OCI-LY7 (cell line): ENCODE measurements at regions not wholly inside any gene's neighbourhood (a gene's known extent, or its start where the extent isn't known, plus 50 kb on each side); places are given as distances from the start of the nearest gene placed in this dataset.

Experiments
- BruUV-seq: library from RNA; stranded (reverse); fragments of 400-500 nt; replicated peaks from 2 replicates; lab custom pipeline; 2021; lab: Mats Ljungman, UMichigan
- CTCF ChIA-PET: fragments of 300-600 bp; sonication (Branson Sonifier 250); formaldehyde crosslinking; loops from one replicate; lab custom pipeline; 2022; ENCODE audit warnings: antibody characterized with exemption; ENCODE audit not compliant: unreplicated experiment; lab: Charles Lee
- POLR2A ChIA-PET: fragments of 300-600 bp; sonication (Branson Sonifier 250); formaldehyde crosslinking; loops from one replicate; lab custom pipeline; 2022; ENCODE audit warnings: antibody characterized with exemption; lab: Charles Lee
- DNase-seq: peaks from one replicate; pipeline ENCODE4 v3.0.0-alpha.2; 2015; ENCODE audit warnings: low spot score
- H2AFZ ChIP-seq: fragments of 200-600 bp; sonication (generic), shearing (Covaris generic); 2 replicates; pipeline ENCODE4 v1.6.1; 2014; ENCODE audit warnings: mild to moderate bottlenecking, antibody characterized with exemption, low read length, moderate library complexity
- H3K27ac ChIP-seq: fragments of 200-600 bp; sonication (generic); 2 replicates; pipeline ENCODE4 v1.5.1; 2014; ENCODE audit warnings: mixed run types, low read depth, mild to moderate bottlenecking, moderate library complexity, low read length, inconsistent platforms; ENCODE audit not compliant: poor library complexity, severe bottlenecking
- H3K36me3 ChIP-seq: fragments of 200-600 bp; sonication (generic); 2 replicates; pipeline ENCODE4 v1.6.1; 2014; ENCODE audit warnings: mild to moderate bottlenecking, antibody characterized with exemption, low read length, moderate library complexity, mixed read lengths; ENCODE audit not compliant: insufficient read depth
- H3K4me1 ChIP-seq: fragments of 200-600 bp; sonication (generic); 2 replicates; pipeline ENCODE4 v1.5.1; 2014; ENCODE audit warnings: mild to moderate bottlenecking, low read length; ENCODE audit not compliant: insufficient read depth, poor library complexity, severe bottlenecking
- H3K4me2 ChIP-seq: fragments of 200-600 bp; sonication (generic); 2 replicates; pipeline ENCODE4 v1.6.1; 2014; ENCODE audit warnings: mild to moderate bottlenecking, low read length
- H3K4me3 ChIP-seq: fragments of 200-600 bp; sonication (generic); 2 replicates; pipeline ENCODE4 v1.5.1; 2014; ENCODE audit warnings: mild to moderate bottlenecking, low read depth, low read length; ENCODE audit not compliant: poor library complexity, severe bottlenecking
- H3K79me2 ChIP-seq: fragments of 200-600 bp; sonication (generic); 2 replicates; pipeline ENCODE4 v1.6.1; 2016; ENCODE audit warnings: low read depth, mild to moderate bottlenecking, low read length, moderate library complexity, mixed read lengths; ENCODE audit not compliant: insufficient read depth
- H3K9me2 ChIP-seq: fragments of 200-600 bp; sonication (generic); 2 replicates; pipeline ENCODE4 v1.6.1; 2016; ENCODE audit warnings: mild to moderate bottlenecking, low read length, mixed read lengths; ENCODE audit not compliant: insufficient read depth
- H3K9me3 ChIP-seq: fragments of 200-600 bp; sonication (generic); 2 replicates; pipeline ENCODE4 v1.6.1; 2014; ENCODE audit warnings: mild to moderate bottlenecking, mixed run types, low read length, mixed read lengths
- H4K20me1 ChIP-seq: fragments of 200-600 bp; sonication (generic); 2 replicates; pipeline ENCODE4 v1.6.1; 2014; ENCODE audit warnings: mild to moderate bottlenecking, antibody characterized with exemption, low read length, moderate library complexity, mixed read lengths; ENCODE audit not compliant: insufficient read depth
- CTCF ChIP-seq: fragments of 200-600 bp; sonication (generic); conservative IDR thresholded peaks from 2 replicates; pipeline ENCODE4 v1.5.1; 2014; ENCODE audit warnings: mild to moderate bottlenecking, antibody characterized with exemption, low read length, moderate library complexity, mixed read lengths
- EZH2phosphoT487 ChIP-seq: fragments of 200-600 bp; sonication (generic); IDR thresholded peaks from 2 replicates; pipeline ENCODE4 v1.6.1; 2018; ENCODE audit warnings: low read depth, borderline replicate concordance, mild to moderate bottlenecking, mixed run types, antibody characterized with exemption, low read length, moderate library complexity, mixed read lengths
- intact Hi-C: fragments of 100-400 bp; cut with micrococcal nuclease; formaldehyde crosslinking; loops from one replicate; pipeline ENCODE4 v1.10.0; 2022; ENCODE audit not compliant: unreplicated experiment

- POLR2A ChIA-PET = interaction anchor here (0.7 to 3.3 kb wide), 4 partner anchors 26 to 34 kb away, joined by 4 to 15 read pairs (median 4); no protein-coding TSS in a partner anchor
- CTCF ChIA-PET = interaction anchor here (2.5 to 3.3 kb wide), 2 partner anchors 13 to 29 kb away, joined by 22 to 24 read pairs; no protein-coding TSS in a partner anchor
- Histone ChIP-seq H3K9me2 (no peaks in the 10 kb centered on the region), H3K4me3 (peak overlapping the region; percentile 87), H3K9me3 (no peaks in the 10 kb centered on the region), H3K4me2 (peak overlapping the region; percentile 93), H3K27ac (peak overlapping the region; percentile 98), H3K79me2 (peaks cover 51% of the 10 kb centered on the region), H3K36me3 (no peaks in the 10 kb centered on the region), H4K20me1 (no peaks in the 10 kb centered on the region), H2AFZ (peak overlapping the region; percentile 47; the same call in 1 of the 2 replicates), H3K4me1 (peaks cover 62% of the 10 kb centered on the region)
- TF ChIP-seq EZH2phosphoT487 = no peak
- TF ChIP-seq CTCF = no peak
- peak; percentile 63 for DNase-seq
- intact Hi-C loops = loop anchor here (1.0 kb wide), 2 partner anchors 14 to 28 kb away; no protein-coding TSS in a partner anchor
- BruUV-seq = TSS peak; percentile 26
Observed at GRCh38 chr14:106843951-106844483, 1317.6 kb downstream of the TMEM121 start.

- H3K4me2 ChIP-seq = peak overlapping the region; percentile 93
- DNase-seq = peak; percentile 82
- no peaks in the 10 kb centered on the region for H3K9me2 ChIP-seq
- ChIA-PET CTCF (interaction anchor here (2.3 to 3.3 kb wide), 3 partner anchors 14 to 29 kb away, joined by 10 to 24 read pairs (median 22); no protein-coding TSS in a partner anchor), POLR2A (interaction anchor here (1.3 to 3.3 kb wide), 2 partner anchors 29 to 33 kb away, joined by 5 to 15 read pairs; no protein-coding TSS in a partner anchor)
- peaks cover 69% of the 10 kb centered on the region for H3K4me1 ChIP-seq
- BruUV-seq = no TSS peak
- no peak for TF ChIP-seq EZH2phosphoT487
- TF ChIP-seq CTCF = no peak
- H3K9me3 ChIP-seq = no peaks in the 10 kb centered on the region
- peaks cover 7% of the 10 kb centered on the region; the same call in 1 of the 2 replicates for H3K36me3 ChIP-seq
- H3K4me3 ChIP-seq = peak overlapping the region; percentile 87
- peak overlapping the region; percentile 98 for H3K27ac ChIP-seq
- H4K20me1 ChIP-seq = no peaks in the 10 kb centered on the region
- intact Hi-C loops = loop anchor here (1.0 kb wide), 1 partner anchor 14 kb away; no protein-coding TSS in a partner anchor
- H3K79me2 ChIP-seq = peaks cover 58% of the 10 kb centered on the region
- peak overlapping the region; percentile 47; the same call in 1 of the 2 replicates for H2AFZ ChIP-seq
Observed at GRCh38 chr14:106844608-106845285, 1318.4 kb downstream of the TMEM121 start.
